K562 (cell line): ENCODE measurements at regions not wholly inside any gene's neighbourhood (a gene's known extent, or its start where the extent isn't known, plus 50 kb on each side); places are given as distances from the start of the nearest gene placed in this dataset.

Source experiments
- ATAC-seq: fragments of 200-7000 bp; cut with Tn5 transposase; 3 replicates; pipeline ENCODE4 v1.9.1; 2020; ENCODE audit warnings: moderate library complexity
- BruUV-seq: library from RNA; stranded (reverse); fragments of 400-500 nt; replicated peaks from 2 replicates; lab custom pipeline; 2021; lab: Mats Ljungman, UMichigan
- CTCF ChIA-PET: fragments of 300-600 bp; formaldehyde crosslinking; extraction: SDS; loops from one replicate; lab custom pipeline; 2021; ENCODE audit warnings: low intra/inter-chr PET ratio; lab: Yijun Ruan, JAX
- POLR2A ChIA-PET: fragments of 300-600, 350-650 bp; sonication (Branson Sonifier 250); formaldehyde crosslinking; extraction: SDS; loops from one replicate; lab custom pipeline; 2021; ENCODE audit warnings: antibody characterized with exemption, inconsistent platforms; lab: Yijun Ruan, JAX
- DNase-seq, 4 experiments: peaks; one replicate each; pipeline versions ENCODE4 v3.0.0 to v3.0.0-alpha.2; 2011 to 2018; ENCODE audit warnings: low spot score in 3 of 4, mixed read lengths in 3 of 4; ENCODE audit errors: extremely low read depth in 1 of 4
- FAIRE-seq: peaks from 2 replicates; lab custom pipeline; 2011; peaks lifted over from hg19 to GRCh38; lab: Jason Lieb, UNC
- H2AFZ ChIP-seq: 2 replicates; pipeline ENCODE4 v1.6.0; 2011; ENCODE audit warnings: low read depth, low read length, control low read depth, inconsistent platforms
- H3K27ac ChIP-seq: fragments of 200-600 bp; 3 replicates; pipeline ENCODE4 v1.8.0; 2011; ENCODE audit warnings: low read depth, mild to moderate bottlenecking, control low read depth, inconsistent platforms, low read length, moderate library complexity, mixed read lengths; ENCODE audit errors: extremely low read depth
- H3K27me3 ChIP-seq, 2 experiments: fragments of 300-600 bp in 1 of 2; 2 replicates in 1 of 2; 3 replicates in 1 of 2; pipeline versions ENCODE4 v1.6.0 to v1.8.0; 2011; ENCODE audit warnings: inconsistent platforms in 2 of 2, low read length in 2 of 2, mild to moderate bottlenecking in 1 of 2, mixed read lengths in 1 of 2, moderate library complexity in 1 of 2; ENCODE audit not compliant: control insufficient read depth in 2 of 2, insufficient read depth in 2 of 2
- H3K36me3 ChIP-seq: fragments of 300-600 bp; 3 replicates; pipeline ENCODE4 v1.8.0; 2011; ENCODE audit warnings: mild to moderate bottlenecking, low read length, inconsistent platforms; ENCODE audit not compliant: control insufficient read depth, insufficient read depth
- H3K4me1 ChIP-seq, 2 experiments: fragments of 200-600 bp in 1 of 2; replicated peaks in 1 of 2; 2 replicates in 1 of 2; 3 replicates in 1 of 2; pipeline versions ENCODE4 v1.5.1 to v1.8.0; 2011; ENCODE audit warnings: inconsistent platforms in 2 of 2, low read length in 2 of 2, mild to moderate bottlenecking in 1 of 2, mixed read lengths in 1 of 2, moderate library complexity in 1 of 2; ENCODE audit not compliant: control insufficient read depth in 2 of 2, insufficient read depth in 2 of 2
- H3K4me2 ChIP-seq: 2 replicates; pipeline ENCODE4 v1.6.1; 2011; ENCODE audit warnings: low read length, control low read depth, inconsistent platforms, mixed read lengths; ENCODE audit not compliant: insufficient read depth
- H3K4me3 ChIP-seq: fragments of 200-600 bp; sonication (generic), shearing (Covaris generic); 2 replicates; pipeline ENCODE4 v1.5.1; 2016; ENCODE audit warnings: control low read depth, inconsistent platforms
- H3K79me2 ChIP-seq: fragments of 200-600 bp; 3 replicates; pipeline ENCODE4 v1.8.0; 2011; ENCODE audit warnings: low read length, inconsistent platforms; ENCODE audit not compliant: control insufficient read depth, insufficient read depth
- H3K9ac ChIP-seq, 2 experiments: 2 replicates each; pipeline versions ENCODE4 v1.6.0 to v1.6.1; 2011; ENCODE audit warnings: low read depth in 2 of 2, low read length in 2 of 2, control low read depth in 1 of 2, inconsistent platforms in 1 of 2, mild to moderate bottlenecking in 1 of 2, mixed read lengths in 1 of 2; ENCODE audit not compliant: insufficient read depth in 1 of 2
- H3K9me1 ChIP-seq: one replicate; pipeline ENCODE4 v1.6.0; 2011; ENCODE audit warnings: inconsistent platforms, mild to moderate bottlenecking, low read length, moderate library complexity; ENCODE audit not compliant: control insufficient read depth, insufficient read depth
- H3K9me3 ChIP-seq: replicated peaks from 2 replicates; pipeline ENCODE4 v1.5.1; 2011; ENCODE audit warnings: low read depth, low read length, inconsistent platforms; ENCODE audit not compliant: control insufficient read depth, insufficient read depth
- H4K20me1 ChIP-seq: replicated peaks from 2 replicates; pipeline ENCODE4 v1.6.1; 2011; ENCODE audit warnings: low read length, inconsistent platforms, mixed read lengths; ENCODE audit not compliant: control insufficient read depth, insufficient read depth
- ELF4 ChIP-seq: fragments of 450-650 bp; formaldehyde crosslinking; IDR thresholded peaks from 2 replicates; pipeline ENCODE4 v1.4.0; 2022; ENCODE audit warnings: missing genetic modification characterization
- FOXM1 ChIP-seq, 2 experiments: fragments of 450-650 bp in 1 of 2; sonication (generic) in 1 of 2; formaldehyde crosslinking in 1 of 2; IDR thresholded peaks; 2 replicates each; pipeline versions ENCODE4 v1.6.1 to v1.9.0; 2017 to 2022; ENCODE audit warnings: low read depth in 2 of 2, mild to moderate bottlenecking in 2 of 2, missing genetic modification reagents in 1 of 2, moderate library complexity in 1 of 2
- GATAD2A ChIP-seq: fragments of 450-650 bp; IDR thresholded peaks from 2 replicates; pipeline ENCODE4 v1.6.1; 2017
- HDAC1 ChIP-seq, 2 experiments: fragments of 450-650 bp; IDR thresholded peaks; 2 replicates each; pipeline ENCODE4 v1.6.1; 2016 to 2017; ENCODE audit warnings: inconsistent platforms in 1 of 2, mild to moderate bottlenecking in 1 of 2, moderate library complexity in 1 of 2
- MTF1 ChIP-seq: fragments of 250-450 bp; sonication (Bioruptor Pico); IDR thresholded peaks from 2 replicates; pipeline ENCODE4 v1.9.0; 2021; ENCODE audit warnings: moderate library complexity, mild to moderate bottlenecking, inconsistent platforms, borderline replicate concordance
- NELFE ChIP-seq: IDR thresholded peaks from 2 replicates; pipeline ENCODE4 v1.6.1; 2011; ENCODE audit warnings: mild to moderate bottlenecking; ENCODE audit not compliant: insufficient read depth, insufficient read length
- NFE2 ChIP-seq: IDR thresholded peaks from 2 replicates; pipeline ENCODE4 v1.6.1; 2014; ENCODE audit warnings: antibody characterized with exemption, low read depth
- POLR2H ChIP-seq: IDR thresholded peaks from 2 replicates; pipeline ENCODE4 v1.6.1; 2016; ENCODE audit warnings: missing genetic modification characterization, low read depth, mild to moderate bottlenecking, control low read depth, missing compliant biosample characterization, moderate library complexity
- PTTG1 ChIP-seq: fragments of 450-650 bp; IDR thresholded peaks from 2 replicates; pipeline ENCODE4 v1.6.1; 2016; ENCODE audit warnings: low read depth, mild to moderate bottlenecking, missing genetic modification characterization, missing compliant biosample characterization
- RBM22 ChIP-seq: fragments of 200-400 bp; formaldehyde crosslinking; IDR thresholded peaks from 2 replicates; pipeline ENCODE4 v1.6.1; 2018; ENCODE audit warnings: low read length, low read depth; ENCODE audit not compliant: poor library complexity, severe bottlenecking
- SMARCA4 ChIP-seq: fragments of 450-650 bp; IDR thresholded peaks from 2 replicates; pipeline ENCODE4 v1.6.1; 2016
- ZC3H11A ChIP-seq: IDR thresholded peaks from 2 replicates; pipeline ENCODE4 v1.6.1; 2012; ENCODE audit warnings: low read depth, low read length, improper control_type of control experiment
- ZNF551 ChIP-seq: fragments of 250-450 bp; sonication (Bioruptor Pico); IDR thresholded peaks from 2 replicates; pipeline ENCODE4 v1.5.0; 2021; ENCODE audit warnings: mild to moderate bottlenecking, moderate library complexity
- ZNF584 ChIP-seq: fragments of 200-800 bp; sonication (Bioruptor generic); IDR thresholded peaks from 2 replicates; pipeline ENCODE4 v1.6.1; 2016; ENCODE audit warnings: low read depth, mild to moderate bottlenecking, missing genetic modification characterization, missing compliant biosample characterization
- WGBS: fragments of 100-300 bp; shearing (Covaris generic); methylation state at CpG from one replicate; pipeline ENCODE4 v1.1.6; 2016; ENCODE audit warnings: low coverage, mixed read lengths; ENCODE audit not compliant: insufficient coverage; ENCODE audit errors: missing lambda C conversion rate; 5-methylcytosine and 5-hydroxymethylcytosine counted together
- in situ Hi-C: fragments of 300-500 bp; cut with MboI; formaldehyde crosslinking; loops from 4 replicates; pipeline ENCODE4 v1.15.0; 2018; ENCODE audit warnings: inconsistent platforms, mixed read lengths
- intact Hi-C: fragments of 100-400 bp; cut with micrococcal nuclease; formaldehyde crosslinking; loops from 2 replicates; pipeline ENCODE4 v1.14.2; 2022
- TF ChIP-seq, protein P1 (sequence below): fragments of 250-450 bp; sonication (Bioruptor Pico); IDR thresholded peaks from 2 replicates; pipeline ENCODE4 v1.8.0; 2021; ENCODE audit warnings: mild to moderate bottlenecking, moderate library complexity
- TF ChIP-seq, protein P2 (sequence below): fragments of 250-450 bp; sonication (Bioruptor Pico); IDR thresholded peaks from 2 replicates; pipeline ENCODE4 v1.5.0; 2021; ENCODE audit warnings: mild to moderate bottlenecking, borderline replicate concordance

DNA sequence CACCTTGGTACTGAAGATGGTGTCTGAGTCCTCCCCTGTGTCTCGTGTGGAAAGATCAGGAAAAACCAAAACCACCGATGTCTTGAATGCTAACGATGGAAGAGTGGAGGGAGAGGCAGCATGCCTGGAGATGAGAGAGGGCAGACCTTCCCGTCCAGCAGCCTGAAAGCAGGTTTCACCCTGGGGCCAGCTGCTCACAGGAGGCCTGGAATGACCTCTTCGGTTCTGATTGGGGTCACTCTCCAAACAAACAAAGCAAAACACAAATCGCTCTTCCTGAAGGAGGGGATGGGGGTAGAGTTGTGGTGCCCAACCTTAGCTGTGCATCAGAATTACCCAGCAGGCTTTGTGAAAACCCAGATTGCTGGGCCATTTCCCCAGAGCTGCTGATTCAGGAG is 142.3 kb upstream of the SOX1 start (continued):
- no peak for TF ChIP-seq NFE2
- TF ChIP-seq, protein P1, sequence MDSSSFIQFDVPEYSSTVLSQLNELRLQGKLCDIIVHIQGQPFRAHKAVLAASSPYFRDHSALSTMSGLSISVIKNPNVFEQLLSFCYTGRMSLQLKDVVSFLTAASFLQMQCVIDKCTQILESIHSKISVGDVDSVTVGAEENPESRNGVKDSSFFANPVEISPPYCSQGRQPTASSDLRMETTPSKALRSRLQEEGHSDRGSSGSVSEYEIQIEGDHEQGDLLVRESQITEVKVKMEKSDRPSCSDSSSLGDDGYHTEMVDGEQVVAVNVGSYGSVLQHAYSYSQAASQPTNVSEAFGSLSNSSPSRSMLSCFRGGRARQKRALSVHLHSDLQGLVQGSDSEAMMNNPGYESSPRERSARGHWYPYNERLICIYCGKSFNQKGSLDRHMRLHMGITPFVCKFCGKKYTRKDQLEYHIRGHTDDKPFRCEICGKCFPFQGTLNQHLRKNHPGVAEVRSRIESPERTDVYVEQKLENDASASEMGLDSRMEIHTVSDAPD (CRISPR knock-in tag) = no peak

- Histone ChIP-seq H4K20me1 (no peaks in the 10 kb centered on the region), H3K9me1 (no peaks in the 10 kb centered on the region), H3K4me3 (no peak overlapping the region), H3K4me1 (no peaks in the 10 kb centered on the region), H3K36me3 (no peaks in the 10 kb centered on the region), H3K27me3 (peaks cover 0 to 46% of the 10 kb centered on the region in 2 experiments; a peak in 2 of 5 replicates), H3K9me3 (no peaks in the 10 kb centered on the region), H2AFZ (no peak overlapping the region), H3K27ac (no peak overlapping the region), H3K79me2 (no peaks in the 10 kb centered on the region), H3K9ac (no peak overlapping the region), H3K4me2 (no peak overlapping the region)
- CTCF ChIA-PET = no interaction called here
- DNase-seq (no peak), FAIRE-seq (no peak), ATAC-seq (no peak)
- intact Hi-C loops (no loop called here), in situ Hi-C loops (no loop called here)
- 0% methylated on average over 8 of the region's 13 CpGs for WGBS
- POLR2A ChIA-PET = no interaction called here
- no TSS peak for BruUV-seq
- TF ChIP-seq HDAC1 (IDR thresholded peaks at IDR 0.05) = no peak
- TF ChIP-seq, protein P2, sequence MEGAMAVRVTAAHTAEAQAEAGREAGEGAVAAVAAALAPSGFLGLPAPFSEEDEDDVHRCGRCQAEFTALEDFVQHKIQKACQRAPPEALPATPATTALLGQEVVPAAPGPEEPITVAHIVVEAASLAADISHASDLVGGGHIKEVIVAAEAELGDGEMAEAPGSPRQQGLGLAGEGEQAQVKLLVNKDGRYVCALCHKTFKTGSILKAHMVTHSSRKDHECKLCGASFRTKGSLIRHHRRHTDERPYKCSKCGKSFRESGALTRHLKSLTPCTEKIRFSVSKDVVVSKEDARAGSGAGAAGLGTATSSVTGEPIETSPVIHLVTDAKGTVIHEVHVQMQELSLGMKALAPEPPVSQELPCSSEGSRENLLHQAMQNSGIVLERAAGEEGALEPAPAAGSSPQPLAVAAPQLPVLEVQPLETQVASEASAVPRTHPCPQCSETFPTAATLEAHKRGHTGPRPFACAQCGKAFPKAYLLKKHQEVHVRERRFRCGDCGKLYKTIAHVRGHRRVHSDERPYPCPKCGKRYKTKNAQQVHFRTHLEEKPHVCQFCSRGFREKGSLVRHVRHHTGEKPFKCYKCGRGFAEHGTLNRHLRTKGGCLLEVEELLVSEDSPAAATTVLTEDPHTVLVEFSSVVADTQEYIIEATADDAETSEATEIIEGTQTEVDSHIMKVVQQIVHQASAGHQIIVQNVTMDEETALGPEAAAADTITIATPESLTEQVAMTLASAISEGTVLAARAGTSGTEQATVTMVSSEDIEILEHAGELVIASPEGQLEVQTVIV (CRISPR knock-in tag) = no peak
- TF ChIP-seq ZNF584 (CRISPR knock-in tag) = no peak
- no peak for TF ChIP-seq PTTG1 (tag)
- no peak for TF ChIP-seq SMARCA4
- no peak for TF ChIP-seq ZNF551 (CRISPR knock-in tag)
- no peak for TF ChIP-seq GATAD2A
- no peak for TF ChIP-seq ZC3H11A
- TF ChIP-seq ELF4 (CRISPR knock-in tag) = no peak
- no peak for TF ChIP-seq MTF1 (CRISPR knock-in tag)
- no peak for TF ChIP-seq NELFE
- no peak for TF ChIP-seq RBM22
- no peak for TF ChIP-seq POLR2H (tag)
- TF ChIP-seq FOXM1 (IDR thresholded peaks at IDR 0.05; ENCODE audit: low read depth) = no peak
- no peak for TF ChIP-seq FOXM1 (CRISPR knock-in tag; IDR thresholded peaks at IDR 0.05; ENCODE audit: low read depth)
These were observed 141.6 kb upstream of the SOX1 start for GRCh38 chr13:111925146-111925875.
